NCI-H510A (cell line): ENCODE measurements at regions not wholly inside any gene's neighbourhood (a gene's known extent, or its start where the extent isn't known, plus 50 kb on each side); places are given as distances from the start of the nearest gene placed in this dataset.
"Not testable (repeated sequence)": the region's sequence is repeated elsewhere in the genome, so short reads cannot be mapped to it uniquely, and the experiment has no call there.

Source experiments
- DNase-seq: peaks from one replicate; lab custom pipeline; 2025; lab: John Stamatoyannopoulos, UW

- DNase-seq: no peak
These were observed 188.7 kb upstream of the AADAT start for GRCh38 chr4:170278460-170278859.

GRCh38 chr4:170274616-170275015 is 184.9 kb upstream of the AADAT start:
- no peak for DNase-seq

GRCh38 chr4:170272959-170273358 is 183.2 kb upstream of the AADAT start:
- DNase-seq: no peak

- DNase-seq: no peak
These were observed 182.0 kb upstream of the AADAT start for GRCh38 chr4:170271723-170272122.

GRCh38 chr4:170270628-170271027 is 180.9 kb upstream of the AADAT start:
- no peak for DNase-seq

- DNase-seq: no peak
These were observed 180.2 kb upstream of the AADAT start for GRCh38 chr4:170269950-170270349.

- DNase-seq: peak; percentile 54
These were observed 169.9 kb upstream of the AADAT start for GRCh38 chr4:170259631-170260153.

- DNase-seq: no peak
These were observed 167.1 kb upstream of the AADAT start for GRCh38 chr4:170256807-170257206.

GRCh38 chr4:170248576-170248975 is 158.8 kb upstream of the AADAT start:
- no peak for DNase-seq

GRCh38 chr4:170248029-170248428 is 158.3 kb upstream of the AADAT start:
- no peak for DNase-seq

GRCh38 chr4:170247596-170247995 is 157.8 kb upstream of the AADAT start:
- no peak for DNase-seq

GRCh38 chr4:170243662-170244288 is 154.0 kb upstream of the AADAT start:
- no peak for DNase-seq

GRCh38 chr4:170242471-170242870 is 152.7 kb upstream of the AADAT start:
- DNase-seq: no peak

GRCh38 chr4:170234800-170235199 is 145.0 kb upstream of the AADAT start:
- DNase-seq: no peak

- DNase-seq: no peak
These were observed 141.6 kb upstream of the AADAT start for GRCh38 chr4:170231377-170231776.

- DNase-seq: no peak
These were observed 140.5 kb upstream of the AADAT start for GRCh38 chr4:170230242-170230641.

GRCh38 chr4:170229006-170229405 is 139.2 kb upstream of the AADAT start:
- no peak for DNase-seq

- no peak for DNase-seq
These were observed 138.2 kb upstream of the AADAT start for GRCh38 chr4:170227928-170228327.

GRCh38 chr4:170226288-170226687 is 136.5 kb upstream of the AADAT start:
- no peak for DNase-seq

GRCh38 chr4:170214731-170215130 is 125.0 kb upstream of the AADAT start:
- no peak for DNase-seq

GRCh38 chr4:170214101-170214500 is 124.3 kb upstream of the AADAT start:
- no peak for DNase-seq

GRCh38 chr4:170202721-170203120 is 113.0 kb upstream of the AADAT start:
- DNase-seq: no peak

- DNase-seq: no peak
These were observed 109.0 kb upstream of the AADAT start for GRCh38 chr4:170198747-170199146.

- DNase-seq: not testable (repeated sequence)
These were observed 105.0 kb upstream of the AADAT start for GRCh38 chr4:170194794-170195193.
